HCT116 (cell line): ENCODE measurements at regions not wholly inside any gene's neighbourhood (a gene's known extent, or its start where the extent isn't known, plus 50 kb on each side); places are given as distances from the start of the nearest gene placed in this dataset.

Experiments used
- ATAC-seq: fragments of 200-7000 bp; cut with Tn5 transposase; 2 replicates; pipeline ENCODE4 v1.9.1; 2020; ENCODE audit warnings: mild to moderate bottlenecking, moderate library complexity
- BruUV-seq: library from RNA; stranded (reverse); fragments of 400-500 nt; replicated peaks from 2 replicates; lab custom pipeline; 2021; lab: Mats Ljungman, UMichigan
- CTCF ChIA-PET: fragments of 300-600 bp; sonication (Branson Sonifier 250); formaldehyde crosslinking; loops from one replicate; lab custom pipeline; 2021; ENCODE audit warnings: antibody characterized with exemption; lab: Charles Lee
- POLR2A ChIA-PET: fragments of 300-600, 350-600 bp; sonication (Branson Sonifier 250); formaldehyde crosslinking; loops from one replicate; lab custom pipeline; 2021; ENCODE audit warnings: antibody characterized with exemption; lab: Charles Lee
- RAD21 ChIA-PET, 2 experiments: fragments of 300-600 bp; sonication (Branson Sonifier 250); formaldehyde crosslinking; loops; one replicate each; lab custom pipeline; 2023; ENCODE audit warnings: low total read pairs in 2 of 2; ENCODE audit not compliant: uncharacterized antibody in 2 of 2, unreplicated experiment in 2 of 2, low non-redundant PET in 1 of 2; lab: Charles Lee
- DNase-seq: peaks from one replicate; pipeline ENCODE4 v3.0.0-alpha.2; 2010; ENCODE audit warnings: low read depth, low spot score
- H2AFZ ChIP-seq: fragments of 200-600 bp; shearing (Covaris generic), sonication (generic); 2 replicates; pipeline ENCODE4 v1.6.1; 2017; ENCODE audit warnings: low read depth, mixed run types, mixed read lengths, antibody characterized with exemption, low read length; ENCODE audit not compliant: poor library complexity, severe bottlenecking
- H3K27ac ChIP-seq: 2 replicates; pipeline ENCODE4 v1.5.1; 2012; ENCODE audit warnings: low read depth, low read length
- H3K27me3 ChIP-seq: fragments of 200-600 bp; sonication (generic); 2 replicates; pipeline ENCODE4 v1.6.1; 2016; ENCODE audit warnings: mixed run types, low read length, mixed read lengths; ENCODE audit not compliant: insufficient read depth
- H3K36me3 ChIP-seq, 2 experiments: fragments of 200-500 bp in 1 of 2; fragments of 200-600 bp in 1 of 2; sonication (Bioruptor generic) in 1 of 2; sonication (generic) in 1 of 2; 2 replicates each; pipeline versions ENCODE4 v1.5.1 to v1.6.1; 2014 to 2016; ENCODE audit warnings: low read length in 2 of 2, inconsistent platforms in 1 of 2, mixed read lengths in 1 of 2, mixed run types in 1 of 2; ENCODE audit not compliant: insufficient read depth in 2 of 2, control insufficient read depth in 1 of 2
- H3K4me1 ChIP-seq, 2 experiments: fragments of 200-600 bp in 1 of 2; sonication (generic) in 1 of 2; 2 replicates each; pipeline versions ENCODE4 v1.5.1 to v1.6.1; 2012 to 2017; ENCODE audit warnings: low read length in 2 of 2, inconsistent platforms in 1 of 2, mild to moderate bottlenecking in 1 of 2, mixed read lengths in 1 of 2, mixed run types in 1 of 2, moderate library complexity in 1 of 2; ENCODE audit not compliant: insufficient read depth in 2 of 2, control insufficient read depth in 1 of 2
- H3K4me2 ChIP-seq: fragments of 200-600 bp; sonication (generic); 2 replicates; pipeline ENCODE4 v1.6.1; 2017; ENCODE audit warnings: mixed run types, low read length, mixed read lengths
- H3K4me3 ChIP-seq, 2 experiments: fragments of 200-600 bp in 1 of 2; sonication (generic) in 1 of 2; replicated peaks in 1 of 2; 2 replicates each; pipeline ENCODE4 v1.5.1; 2011 to 2016; ENCODE audit warnings: low read length in 2 of 2, control low read depth in 1 of 2, low read depth in 1 of 2, mild to moderate bottlenecking in 1 of 2, mixed read lengths in 1 of 2, mixed run types in 1 of 2
- H3K79me2 ChIP-seq: fragments of 200-600 bp; sonication (generic); 2 replicates; pipeline ENCODE4 v1.6.1; 2017; ENCODE audit warnings: mild to moderate bottlenecking, mixed run types, low read length, moderate library complexity, mixed read lengths; ENCODE audit not compliant: insufficient read depth
- H3K9ac ChIP-seq: fragments of 200-600 bp; sonication (generic); 2 replicates; pipeline ENCODE4 v1.6.1; 2016; ENCODE audit warnings: low read length, mixed read lengths
- H3K9me2 ChIP-seq: fragments of 200-600 bp; sonication (generic), shearing (Covaris generic); 2 replicates; pipeline ENCODE4 v1.6.1; 2017; ENCODE audit warnings: mixed run types, mild to moderate bottlenecking, moderate library complexity; ENCODE audit not compliant: insufficient read depth
- H3K9me3 ChIP-seq, 2 experiments: fragments of 200-500 bp in 1 of 2; fragments of 200-600 bp in 1 of 2; sonication (Bioruptor generic) in 1 of 2; sonication (generic) in 1 of 2; 2 replicates each; pipeline ENCODE4 v1.6.1; 2014 to 2017; ENCODE audit warnings: low read length in 2 of 2, mixed read lengths in 2 of 2, inconsistent platforms in 1 of 2, low read depth in 1 of 2, mild to moderate bottlenecking in 1 of 2, mixed run types in 1 of 2, moderate library complexity in 1 of 2; ENCODE audit not compliant: control insufficient read depth in 1 of 2, insufficient read depth in 1 of 2
- H4K20me1 ChIP-seq: fragments of 200-600 bp; sonication (generic), shearing (Covaris generic); 2 replicates; pipeline ENCODE4 v1.6.1; 2017; ENCODE audit warnings: mixed run types, mild to moderate bottlenecking, moderate library complexity; ENCODE audit not compliant: insufficient read depth
- CBX3 ChIP-seq: IDR thresholded peaks from 2 replicates; pipeline ENCODE4 v1.6.1; 2012; ENCODE audit warnings: low read depth
- CEBPB ChIP-seq: IDR thresholded peaks from 2 replicates; pipeline ENCODE4 v1.6.1; 2012; ENCODE audit warnings: low read depth
- EGR1 ChIP-seq: IDR thresholded peaks from 2 replicates; pipeline ENCODE4 v1.6.1; 2012; ENCODE audit warnings: low read depth
- ELF1 ChIP-seq: IDR thresholded peaks from 2 replicates; pipeline ENCODE4 v1.6.1; 2012; ENCODE audit warnings: low read depth, borderline replicate concordance
- EZH2 ChIP-seq: fragments of 200-600 bp; sonication (generic); IDR thresholded peaks from 2 replicates; pipeline ENCODE4 v1.6.1; 2017; ENCODE audit warnings: antibody characterized with exemption, mixed run types
- JUND ChIP-seq: IDR thresholded peaks from 2 replicates; pipeline ENCODE4 v1.6.1; 2012
- MAX ChIP-seq: IDR thresholded peaks from 2 replicates; pipeline ENCODE4 v1.6.1; 2012
- POLR2AphosphoS5 ChIP-seq: IDR thresholded peaks from 2 replicates; pipeline ENCODE4 v1.6.1; 2011; ENCODE audit warnings: mild to moderate bottlenecking, low read depth, low read length, moderate library complexity
- RAD21 ChIP-seq: IDR thresholded peaks from 2 replicates; pipeline ENCODE4 v1.6.1; 2012; ENCODE audit warnings: low read depth, mild to moderate bottlenecking
- REST ChIP-seq: IDR thresholded peaks from 2 replicates; pipeline ENCODE4 v1.6.1; 2012; ENCODE audit warnings: low read depth
- SP1 ChIP-seq: IDR thresholded peaks from 2 replicates; pipeline ENCODE4 v1.6.1; 2012; ENCODE audit warnings: low read depth
- SRF ChIP-seq: IDR thresholded peaks from 2 replicates; pipeline ENCODE4 v1.6.1; 2012; ENCODE audit warnings: low read depth
- TCF7L2 ChIP-seq: IDR thresholded peaks from 2 replicates; pipeline ENCODE4 v1.7.0; 2011; ENCODE audit warnings: borderline replicate concordance, inconsistent platforms; ENCODE audit not compliant: insufficient read depth, insufficient read length; ENCODE audit errors: extremely low read depth
- ZFX ChIP-seq: fragments of 450-650 bp; IDR thresholded peaks from 2 replicates; pipeline ENCODE4 v1.6.1; 2017
- intact Hi-C: fragments of 100-400 bp; cut with micrococcal nuclease; formaldehyde crosslinking; loops from 2 replicates; pipeline ENCODE4 v1.10.0; 2022
- TF ChIP-seq, protein P1 (sequence below): IDR thresholded peaks from 2 replicates; pipeline ENCODE4 v1.6.1; 2012

- Histone ChIP-seq H4K20me1 (no peaks in the 10 kb centered on the region), H3K27ac (no peak overlapping the region), H3K4me1 (no peaks in the 10 kb centered on the region), H3K27me3 (0 out of 2 replicates have a peak, but pooled peaks cover 10% of the 10 kb centered on the region), H3K9me2 (no peaks in the 10 kb centered on the region), H3K36me3 (no peaks in the 10 kb centered on the region), H3K9ac (no peak overlapping the region), H2AFZ (no peak overlapping the region), H3K4me2 (no peak overlapping the region), H3K79me2 (no peaks in the 10 kb centered on the region), H3K4me3 (no peak overlapping the region), H3K9me3 (no peaks in the 10 kb centered on the region)
- POLR2A ChIA-PET: no interaction called here
- RAD21 ChIA-PET: no interaction called here
- DNase-seq: no peak
- no peak for ATAC-seq
- BruUV-seq: no TSS peak
- no peak for TF ChIP-seq CEBPB
- TF ChIP-seq ELF1: no peak
- no peak for TF ChIP-seq MAX
- no peak for TF ChIP-seq SP1
- no peak for TF ChIP-seq POLR2AphosphoS5
- no peak for TF ChIP-seq TCF7L2
- TF ChIP-seq RAD21: no peak
- no peak for TF ChIP-seq EZH2
- TF ChIP-seq ZFX: no peak
- no peak for TF ChIP-seq EGR1
- TF ChIP-seq CBX3: no peak
- no peak for TF ChIP-seq JUND
- TF ChIP-seq SRF: no peak
- TF ChIP-seq, protein P1, sequence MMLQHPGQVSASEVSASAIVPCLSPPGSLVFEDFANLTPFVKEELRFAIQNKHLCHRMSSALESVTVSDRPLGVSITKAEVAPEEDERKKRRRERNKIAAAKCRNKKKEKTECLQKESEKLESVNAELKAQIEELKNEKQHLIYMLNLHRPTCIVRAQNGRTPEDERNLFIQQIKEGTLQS: no peak
- TF ChIP-seq REST: no peak
- intact Hi-C loops: no loop called here
- CTCF ChIA-PET: no interaction called here
These were observed 235.2 kb downstream of the MTX2 start for GRCh38 chr2:176504440-176504839.
